Osteocyte (in vitro differentiated cells): ENCODE measurements at regions not wholly inside any gene's neighbourhood (a gene's known extent, or its start where the extent isn't known, plus 50 kb on each side); places are given as distances from the start of the nearest gene placed in this dataset.

Experiments used
- DNase-seq: peaks from one replicate; pipeline ENCODE4 v3.0.0; 2021; ENCODE audit warnings: mixed read lengths; ENCODE audit not compliant: unreplicated experiment; ENCODE audit errors: extremely low spot score
- H3K27ac Mint-ChIP-seq: one replicate; pipeline ENCODE4 v1.8.0; 2021; ENCODE audit warnings: mild to moderate bottlenecking, mixed read lengths; ENCODE audit not compliant: unreplicated experiment
- H3K27me3 Mint-ChIP-seq: one replicate; pipeline ENCODE4 v1.8.0; 2021; ENCODE audit warnings: mixed read lengths; ENCODE audit not compliant: unreplicated experiment
- H3K36me3 Mint-ChIP-seq: one replicate; pipeline ENCODE4 v1.8.0; 2021; ENCODE audit warnings: mixed read lengths; ENCODE audit not compliant: unreplicated experiment
- H3K4me1 Mint-ChIP-seq: one replicate; pipeline ENCODE4 v1.8.0; 2021; ENCODE audit warnings: mixed read lengths; ENCODE audit not compliant: unreplicated experiment
- H3K4me3 Mint-ChIP-seq: one replicate; pipeline ENCODE4 v1.8.0; 2021; ENCODE audit warnings: mild to moderate bottlenecking, moderate library complexity, mixed read lengths; ENCODE audit not compliant: unreplicated experiment
- H3K9me3 Mint-ChIP-seq: one replicate; pipeline ENCODE4 v1.8.0; 2021; ENCODE audit warnings: mixed read lengths; ENCODE audit not compliant: unreplicated experiment
- TF ChIP-seq, protein P1 (sequence below): fragments of 200-600 bp; sonication (generic); IDR thresholded peaks from 2 replicates; pipeline ENCODE4 v1.5.0; 2021; ENCODE audit warnings: antibody characterized with exemption, mild to moderate bottlenecking, moderate library complexity

DNA sequence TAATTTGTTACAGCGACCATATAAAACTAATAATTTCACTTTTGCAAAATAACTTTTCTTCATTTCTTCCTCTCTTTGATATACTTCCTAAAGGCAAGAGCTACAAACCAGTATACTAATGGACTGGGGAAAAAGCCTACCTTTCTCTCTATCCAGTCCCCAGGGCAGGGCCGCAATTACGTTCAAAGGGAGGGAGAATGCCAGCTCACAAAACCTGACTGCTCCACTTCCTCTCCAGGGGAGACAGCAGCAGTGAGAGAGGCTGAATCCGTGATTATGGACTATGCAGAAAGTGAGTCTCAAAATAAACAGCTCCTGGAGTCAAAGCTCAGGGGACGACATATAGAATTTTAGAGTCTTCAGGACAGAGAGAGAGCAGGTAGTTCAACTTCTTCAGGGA, 126.9 kb upstream of the HES1 start:
- DNase-seq, result no peak
- Mint-ChIP-seq H3K27me3 (peaks cover 61% of the 10 kb centered on the region), H3K9me3 (no peaks in the 10 kb centered on the region), H3K36me3 (peaks cover 2% of the 10 kb centered on the region), H3K4me3 (no peak overlapping the region), H3K27ac (no peak overlapping the region), H3K4me1 (peaks cover 9% of the 10 kb centered on the region)
- TF ChIP-seq, protein P1, sequence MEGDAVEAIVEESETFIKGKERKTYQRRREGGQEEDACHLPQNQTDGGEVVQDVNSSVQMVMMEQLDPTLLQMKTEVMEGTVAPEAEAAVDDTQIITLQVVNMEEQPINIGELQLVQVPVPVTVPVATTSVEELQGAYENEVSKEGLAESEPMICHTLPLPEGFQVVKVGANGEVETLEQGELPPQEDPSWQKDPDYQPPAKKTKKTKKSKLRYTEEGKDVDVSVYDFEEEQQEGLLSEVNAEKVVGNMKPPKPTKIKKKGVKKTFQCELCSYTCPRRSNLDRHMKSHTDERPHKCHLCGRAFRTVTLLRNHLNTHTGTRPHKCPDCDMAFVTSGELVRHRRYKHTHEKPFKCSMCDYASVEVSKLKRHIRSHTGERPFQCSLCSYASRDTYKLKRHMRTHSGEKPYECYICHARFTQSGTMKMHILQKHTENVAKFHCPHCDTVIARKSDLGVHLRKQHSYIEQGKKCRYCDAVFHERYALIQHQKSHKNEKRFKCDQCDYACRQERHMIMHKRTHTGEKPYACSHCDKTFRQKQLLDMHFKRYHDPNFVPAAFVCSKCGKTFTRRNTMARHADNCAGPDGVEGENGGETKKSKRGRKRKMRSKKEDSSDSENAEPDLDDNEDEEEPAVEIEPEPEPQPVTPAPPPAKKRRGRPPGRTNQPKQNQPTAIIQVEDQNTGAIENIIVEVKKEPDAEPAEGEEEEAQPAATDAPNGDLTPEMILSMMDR, result no peak

DNA sequence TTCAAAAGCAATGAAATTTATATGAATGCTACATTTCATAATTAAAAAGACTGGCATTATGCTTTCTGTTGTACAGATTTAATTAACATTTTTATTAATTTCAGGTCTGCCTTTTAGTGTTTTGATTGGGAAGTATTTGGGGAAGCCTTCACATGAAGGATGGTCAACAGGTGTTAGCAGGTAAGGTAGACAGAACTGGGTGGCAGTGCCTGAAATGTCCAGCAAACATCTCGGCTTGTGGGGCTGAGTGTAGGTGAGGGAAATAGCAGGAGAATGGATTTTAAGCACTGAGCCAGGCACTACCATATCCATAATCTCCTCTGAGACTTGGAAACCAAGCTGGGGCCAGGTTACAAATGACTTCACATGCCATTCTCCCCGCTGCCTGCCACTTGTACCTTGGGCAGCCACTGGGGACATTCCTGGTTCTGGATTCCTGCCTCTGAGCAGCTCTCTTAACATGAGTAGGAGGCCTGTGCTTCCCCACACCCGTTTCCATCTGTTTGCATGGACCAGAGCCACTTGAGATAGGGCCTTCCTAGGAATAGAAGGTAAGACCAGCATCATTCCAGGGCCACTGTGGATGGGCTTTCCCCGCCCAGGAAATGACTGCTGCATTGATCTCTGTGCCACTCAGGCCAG, 125.9 kb upstream of the HES1 start:
- H3K4me3 Mint-ChIP-seq, result no peak overlapping the region
- peaks cover 69% of the 10 kb centered on the region for H3K27me3 Mint-ChIP-seq
- H3K36me3 Mint-ChIP-seq, result peaks cover 2% of the 10 kb centered on the region
- no peaks in the 10 kb centered on the region for H3K9me3 Mint-ChIP-seq
- DNase-seq, result no peak
- peaks cover 4% of the 10 kb centered on the region for H3K4me1 Mint-ChIP-seq
- H3K27ac Mint-ChIP-seq, result no peak overlapping the region
- TF ChIP-seq, protein P1, result no peak

DNA sequence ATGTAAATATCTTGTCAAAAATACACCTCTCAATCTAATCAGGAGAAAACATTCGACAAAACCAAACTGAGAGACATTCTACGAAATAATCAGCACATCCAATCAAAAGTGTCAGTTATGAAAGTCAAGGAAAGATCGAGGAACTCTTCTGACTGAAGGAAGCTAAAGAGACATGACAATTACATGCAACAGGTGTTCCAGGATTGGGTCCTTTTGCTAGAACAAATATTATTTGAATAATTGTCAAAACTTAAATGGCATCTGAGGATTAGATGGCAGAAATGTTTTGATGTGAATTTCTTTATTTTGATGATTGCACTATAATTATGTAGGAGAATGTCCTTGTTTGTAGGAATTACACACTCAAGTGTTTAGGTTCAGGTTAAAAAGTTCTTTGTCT, 124.1 kb upstream of the HES1 start:
- no peak for DNase-seq
- H3K4me1 Mint-ChIP-seq, result no peaks in the 10 kb centered on the region
- H3K4me3 Mint-ChIP-seq, result no peak overlapping the region
- TF ChIP-seq, protein P1, result no peak
- H3K27ac Mint-ChIP-seq, result no peak overlapping the region
- H3K36me3 Mint-ChIP-seq, result peaks cover 2% of the 10 kb centered on the region
- H3K27me3 Mint-ChIP-seq, result peaks cover 65% of the 10 kb centered on the region
- no peaks in the 10 kb centered on the region for H3K9me3 Mint-ChIP-seq

DNA sequence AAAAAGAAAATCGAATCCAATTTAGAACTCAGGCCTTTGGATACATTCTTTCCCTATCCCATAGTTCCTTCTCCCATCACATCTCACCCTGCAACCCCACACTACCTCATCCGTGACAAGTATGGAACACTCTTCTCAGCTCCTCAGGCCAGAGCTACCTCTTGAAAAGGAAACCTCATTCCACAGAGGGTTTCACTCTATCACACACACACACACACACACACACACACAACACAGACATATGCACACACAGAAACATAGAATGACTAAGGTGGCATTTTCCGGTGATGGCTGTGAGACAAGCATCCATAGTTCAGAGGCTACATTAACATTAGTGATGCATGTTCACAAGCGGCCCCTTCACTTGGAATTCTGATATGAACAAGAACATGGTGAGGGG, 122.0 kb upstream of the HES1 start:
- no peaks in the 10 kb centered on the region for H3K4me1 Mint-ChIP-seq
- H3K36me3 Mint-ChIP-seq, result no peaks in the 10 kb centered on the region
- no peaks in the 10 kb centered on the region for H3K9me3 Mint-ChIP-seq
- no peak overlapping the region for H3K4me3 Mint-ChIP-seq
- TF ChIP-seq, protein P1, result no peak
- no peak for DNase-seq
- H3K27me3 Mint-ChIP-seq, result peaks cover 49% of the 10 kb centered on the region
- no peak overlapping the region for H3K27ac Mint-ChIP-seq

DNA sequence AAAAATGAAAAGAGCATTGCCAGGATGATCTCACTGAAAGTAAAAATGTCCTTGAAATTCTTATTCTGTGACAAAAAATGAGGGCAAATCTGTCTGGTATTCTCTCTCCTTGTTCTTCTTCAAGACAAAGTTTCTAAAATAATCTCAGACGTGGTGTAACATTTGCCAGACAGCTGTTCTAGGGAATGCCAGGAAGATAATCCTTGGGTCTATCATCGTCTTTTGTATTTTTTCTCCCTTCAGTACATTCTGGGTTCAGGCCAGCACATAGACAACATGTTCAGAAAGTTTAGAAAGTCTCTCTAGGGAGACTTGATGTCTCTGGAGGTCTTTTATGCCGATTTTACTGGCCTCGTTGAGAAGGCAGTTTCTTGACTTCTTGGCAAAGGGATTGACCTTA, 121.2 kb upstream of the HES1 start:
- Mint-ChIP-seq H3K36me3 (no peaks in the 10 kb centered on the region), H3K27ac (no peak overlapping the region), H3K9me3 (no peaks in the 10 kb centered on the region), H3K4me3 (no peak overlapping the region), H3K4me1 (no peaks in the 10 kb centered on the region), H3K27me3 (peaks cover 44% of the 10 kb centered on the region)
- no peak for DNase-seq
- TF ChIP-seq, protein P1, result no peak
